Activated naive CD4-positive, alpha-beta T cell treated with anti-CD3 and anti-CD28 coated beads for 36 hours (primary cell): ENCODE measurements at regions not wholly inside any gene's neighbourhood (a gene's known extent, or its start where the extent isn't known, plus 50 kb on each side); places are given as distances from the start of the nearest gene placed in this dataset.
"Not testable (repeated sequence)": the region's sequence is repeated elsewhere in the genome, so short reads cannot be mapped to it uniquely, and the experiment has no call there.

Experiments used
- CTCF ChIA-PET: fragments of 350-600 bp; sonication (Branson Sonifier 250); formaldehyde crosslinking; loops from one replicate; lab custom pipeline; 2021; ENCODE audit warnings: antibody characterized with exemption; lab: Charles Lee
- DNase-seq: peaks from one replicate; pipeline ENCODE4 v3.0.0-alpha.2; 2020
- H3K27ac Mint-ChIP-seq: one replicate; pipeline ENCODE4 v1.8.0; 2021; ENCODE audit warnings: mild to moderate bottlenecking, mixed read lengths
- H3K27me3 Mint-ChIP-seq: one replicate; pipeline ENCODE4 v1.8.0; 2021; ENCODE audit warnings: low read depth, mixed read lengths
- H3K36me3 Mint-ChIP-seq: one replicate; pipeline ENCODE4 v1.8.0; 2021; ENCODE audit warnings: low read depth, mixed read lengths
- H3K4me1 Mint-ChIP-seq: one replicate; pipeline ENCODE4 v1.8.0; 2021; ENCODE audit warnings: low read depth, mixed read lengths
- H3K4me3 Mint-ChIP-seq: one replicate; pipeline ENCODE4 v1.8.0; 2021; ENCODE audit warnings: mild to moderate bottlenecking, moderate library complexity, mixed read lengths
- H3K9me3 Mint-ChIP-seq: one replicate; pipeline ENCODE4 v1.8.0; 2021; ENCODE audit warnings: mixed read lengths
- intact Hi-C: fragments of 100-400 bp; cut with micrococcal nuclease; formaldehyde crosslinking; loops from one replicate; pipeline ENCODE4 v1.15.1; 2023

DNA sequence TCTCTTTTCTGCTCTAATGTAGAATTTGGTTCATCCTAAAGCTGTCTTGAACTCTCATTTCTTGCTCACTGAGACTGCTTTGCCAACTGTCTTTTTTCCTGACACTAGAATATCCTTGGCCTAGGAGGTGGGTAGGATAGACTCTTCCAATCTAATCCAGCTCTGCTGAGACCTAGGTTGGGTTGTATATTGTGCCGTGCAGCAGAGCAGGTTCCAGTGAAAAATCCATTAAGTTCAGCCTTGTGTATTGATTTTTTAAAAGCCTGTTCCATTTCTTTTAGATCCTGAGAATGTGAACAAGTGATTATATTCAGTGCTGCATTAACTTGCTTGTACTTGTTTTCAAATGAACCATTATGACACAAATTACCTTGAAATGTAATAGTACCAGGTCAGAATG is 539.6 kb downstream of the LRRC70 start:
- CTCF ChIA-PET = no interaction called here
- Mint-ChIP-seq H3K4me1 (no peaks in the 10 kb centered on the region), H3K27ac (no peak overlapping the region), H3K4me3 (no peak overlapping the region), H3K27me3 (no peaks in the 10 kb centered on the region), H3K9me3 (no peaks in the 10 kb centered on the region), H3K36me3 (no peaks in the 10 kb centered on the region)
- intact Hi-C loops = no loop called here
- DNase-seq = no peak

DNA sequence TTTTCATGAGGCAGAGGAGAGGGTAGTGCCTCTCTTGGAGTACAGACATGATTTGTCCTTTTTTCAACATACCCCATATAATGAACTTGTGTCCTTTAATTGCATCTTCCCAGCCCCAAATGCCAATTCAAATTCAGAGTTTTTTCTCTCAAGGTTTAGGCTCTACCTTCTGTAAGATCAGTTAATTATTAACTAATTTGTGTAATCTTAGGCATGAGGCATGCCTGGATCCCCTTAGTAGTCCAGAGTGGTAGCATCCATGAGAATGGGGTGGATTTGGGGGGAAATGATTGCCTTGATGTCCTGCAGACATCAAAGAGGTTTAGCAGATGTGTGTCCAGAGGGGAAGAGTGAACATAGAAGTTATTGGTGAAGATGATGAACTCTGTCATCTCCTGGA is 533.3 kb downstream of the LRRC70 start:
- DNase-seq = no peak
- CTCF ChIA-PET = no interaction called here
- H3K9me3 Mint-ChIP-seq = no peaks in the 10 kb centered on the region
- intact Hi-C loops = no loop called here
- no peak overlapping the region for H3K27ac Mint-ChIP-seq
- no peak overlapping the region for H3K4me3 Mint-ChIP-seq
- H3K27me3 Mint-ChIP-seq = no peaks in the 10 kb centered on the region
- H3K36me3 Mint-ChIP-seq = no peaks in the 10 kb centered on the region
- H3K4me1 Mint-ChIP-seq = no peaks in the 10 kb centered on the region

DNA sequence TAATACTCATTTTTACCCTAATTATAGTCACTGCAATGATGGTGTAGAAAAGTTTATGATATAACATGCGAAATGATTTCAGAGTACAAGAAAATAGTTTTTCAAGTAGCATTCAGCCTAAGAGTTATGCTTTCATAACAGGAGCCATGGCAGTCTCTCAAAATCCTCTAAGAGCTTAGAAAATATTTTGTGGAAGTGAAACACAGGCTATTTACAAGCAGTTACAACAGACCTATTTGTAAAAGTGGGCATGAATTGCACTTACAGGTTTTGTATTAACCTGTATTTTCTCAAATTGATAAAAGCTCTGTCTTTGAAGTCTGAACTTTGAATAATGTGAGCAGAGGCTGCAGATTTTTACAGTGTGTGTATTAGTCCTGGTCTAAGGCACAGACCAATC is 523.3 kb downstream of the LRRC70 start:
- no peak for DNase-seq
- Mint-ChIP-seq H3K4me1 (no peaks in the 10 kb centered on the region), H3K27ac (no peak overlapping the region), H3K4me3 (no peak overlapping the region), H3K27me3 (no peaks in the 10 kb centered on the region), H3K36me3 (no peaks in the 10 kb centered on the region), H3K9me3 (peaks cover 2% of the 10 kb centered on the region)
- CTCF ChIA-PET = no interaction called here
- intact Hi-C loops = no loop called here

DNA sequence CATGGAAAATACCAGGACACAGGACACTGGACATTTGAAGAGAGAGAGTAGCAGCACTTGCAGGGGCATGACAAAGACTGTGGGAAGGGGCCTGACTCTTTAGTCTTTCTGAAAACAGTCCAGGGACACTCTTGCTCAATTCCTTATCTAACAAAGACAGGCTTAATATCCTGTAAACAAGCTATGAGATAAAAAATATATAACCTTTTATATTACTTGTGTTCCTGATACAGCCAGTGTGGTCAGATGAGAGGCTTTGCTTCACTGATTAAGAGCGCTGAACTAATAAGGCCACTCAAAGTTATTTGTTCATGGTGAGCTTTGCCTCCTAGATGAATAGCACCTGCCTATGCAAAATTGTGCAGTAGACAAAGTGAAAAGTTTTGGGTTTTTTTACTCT is 518.7 kb downstream of the LRRC70 start:
- Mint-ChIP-seq H3K27me3 (no peaks in the 10 kb centered on the region), H3K4me1 (no peaks in the 10 kb centered on the region), H3K9me3 (peaks cover 2% of the 10 kb centered on the region), H3K27ac (no peak overlapping the region), H3K4me3 (no peak overlapping the region), H3K36me3 (no peaks in the 10 kb centered on the region)
- no peak for DNase-seq
- intact Hi-C loops = no loop called here
- CTCF ChIA-PET = no interaction called here

GRCh38 chr5:63094730-63095129 is 516.1 kb downstream of the LRRC70 start:
- CTCF ChIA-PET = no interaction called here
- H3K27me3 Mint-ChIP-seq = no peaks in the 10 kb centered on the region
- H3K4me1 Mint-ChIP-seq = no peaks in the 10 kb centered on the region
- no peak overlapping the region for H3K4me3 Mint-ChIP-seq
- H3K27ac Mint-ChIP-seq = no peak overlapping the region
- no peaks in the 10 kb centered on the region for H3K36me3 Mint-ChIP-seq
- intact Hi-C loops = no loop called here
- peaks cover 1% of the 10 kb centered on the region for H3K9me3 Mint-ChIP-seq
- DNase-seq = no peak

DNA sequence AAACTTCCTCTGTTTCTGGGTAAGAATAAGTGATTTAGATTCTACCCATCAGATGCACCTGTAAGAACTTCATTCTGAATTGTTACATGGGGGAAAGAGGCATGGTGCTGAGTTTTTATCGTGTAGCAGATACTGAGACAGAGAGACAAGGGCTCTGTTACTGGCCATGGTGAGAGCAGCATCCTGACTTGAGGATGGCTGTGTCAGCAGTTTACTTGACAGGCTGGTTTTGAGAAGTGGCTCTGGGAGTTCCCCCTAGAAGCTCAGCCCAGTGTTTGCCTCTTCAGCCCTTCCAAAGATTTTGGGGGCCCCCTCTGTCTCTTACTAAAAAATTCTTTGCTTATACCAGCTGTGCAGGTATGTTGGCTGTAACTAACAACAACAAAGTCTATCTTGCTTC is 510.5 kb downstream of the LRRC70 start:
- Mint-ChIP-seq H3K27ac (no peak overlapping the region), H3K36me3 (no peaks in the 10 kb centered on the region), H3K27me3 (peaks cover 3% of the 10 kb centered on the region), H3K9me3 (no peaks in the 10 kb centered on the region), H3K4me1 (no peaks in the 10 kb centered on the region), H3K4me3 (no peak overlapping the region)
- intact Hi-C loops = no loop called here
- CTCF ChIA-PET = interaction anchor here (0.6 kb wide), 1 partner anchor 1083 kb away, joined by 3 read pairs; no protein-coding TSS in a partner anchor
- DNase-seq = no peak

DNA sequence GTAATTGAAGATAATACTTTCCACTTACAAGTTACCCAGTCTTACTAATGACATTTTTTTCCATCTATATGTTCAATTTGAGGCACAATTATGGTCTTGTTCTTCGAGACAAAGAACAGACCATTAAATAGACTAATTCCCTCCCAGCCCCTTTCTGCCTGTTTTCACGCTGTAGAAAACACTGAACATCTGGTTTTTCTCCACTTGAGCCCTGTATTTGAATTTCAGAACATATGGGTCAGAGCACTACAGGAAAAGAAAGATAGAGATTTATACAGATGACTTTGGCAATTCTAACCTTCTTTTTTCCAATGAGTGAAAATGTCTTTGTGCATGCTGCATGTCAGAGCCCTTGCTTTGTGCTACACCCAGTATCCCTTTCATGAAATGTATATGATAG is 506.9 kb downstream of the LRRC70 start:
- CTCF ChIA-PET = no interaction called here
- Mint-ChIP-seq H3K27me3 (peaks cover 3% of the 10 kb centered on the region), H3K36me3 (no peaks in the 10 kb centered on the region), H3K27ac (no peak overlapping the region), H3K4me1 (no peaks in the 10 kb centered on the region), H3K9me3 (no peaks in the 10 kb centered on the region), H3K4me3 (no peak overlapping the region)
- intact Hi-C loops = no loop called here
- no peak for DNase-seq

DNA sequence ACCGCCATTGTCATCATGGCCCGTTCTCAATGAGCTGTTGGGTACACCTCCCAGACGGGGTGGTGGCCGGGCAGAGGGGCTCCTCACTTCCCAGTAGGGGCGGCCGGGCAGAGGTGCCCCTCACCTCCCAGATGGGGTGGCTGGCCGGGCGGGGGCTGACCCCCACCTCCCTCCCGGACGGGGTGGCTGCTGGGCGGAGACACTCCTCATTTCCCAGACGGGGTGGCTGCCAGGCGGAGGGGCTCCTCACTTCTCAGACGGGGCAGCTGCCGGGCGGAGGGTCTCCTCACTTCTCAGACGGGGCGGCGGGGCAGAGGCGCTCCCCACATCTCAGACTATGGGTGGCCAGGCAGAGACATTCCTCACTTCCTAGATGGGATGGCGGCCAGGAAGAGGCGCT is 505.1 kb downstream of the LRRC70 start:
- H3K9me3 Mint-ChIP-seq, H3K36me3 Mint-ChIP-seq, H3K27ac Mint-ChIP-seq, H3K27me3 Mint-ChIP-seq, CTCF ChIA-PET, H3K4me1 Mint-ChIP-seq, H3K4me3 Mint-ChIP-seq, DNase-seq, intact Hi-C loops: not testable (repeated sequence)

DNA sequence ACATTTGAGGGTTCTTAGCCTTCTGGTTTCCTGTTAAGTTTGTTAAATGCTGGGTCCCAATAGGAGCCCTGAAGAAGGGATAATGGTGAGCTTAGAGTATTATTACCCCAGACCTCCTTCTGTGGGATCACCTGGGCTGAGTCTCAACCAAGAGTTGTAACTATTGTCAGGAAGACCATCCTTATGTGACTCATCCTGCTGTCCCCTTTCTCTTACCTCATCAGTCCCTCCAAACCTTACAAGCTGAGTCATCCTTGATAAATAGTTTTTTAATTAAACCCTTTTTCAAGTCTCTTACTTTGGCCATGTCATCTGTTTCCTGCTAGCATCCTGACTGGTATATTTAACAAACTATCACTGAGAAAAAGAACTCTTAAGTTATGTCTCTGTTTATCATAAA is 502.8 kb downstream of the LRRC70 start:
- Mint-ChIP-seq H3K4me1 (no peaks in the 10 kb centered on the region), H3K36me3 (no peaks in the 10 kb centered on the region), H3K27me3 (no peaks in the 10 kb centered on the region), H3K9me3 (no peaks in the 10 kb centered on the region), H3K4me3 (no peak overlapping the region), H3K27ac (no peak overlapping the region)
- intact Hi-C loops = no loop called here
- no peak for DNase-seq
- CTCF ChIA-PET = no interaction called here

DNA sequence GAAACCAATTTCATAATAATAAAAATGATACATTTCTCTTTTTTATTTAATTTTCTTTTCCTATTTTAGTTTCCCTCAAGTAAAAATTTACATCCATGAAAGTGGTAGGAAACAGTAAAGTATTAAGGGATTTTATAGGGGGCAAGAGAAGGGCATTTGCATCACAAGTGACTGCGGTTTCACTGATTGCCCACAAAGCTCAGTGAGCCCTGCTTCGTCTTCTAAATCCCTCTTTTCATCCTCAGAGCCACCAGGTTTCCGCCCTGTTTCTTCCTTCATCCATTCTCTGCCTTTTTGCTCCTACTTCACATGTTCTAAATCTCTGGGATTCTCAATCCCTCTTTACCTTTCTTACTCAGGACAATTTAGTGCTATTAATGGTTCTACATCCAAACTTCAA is 491.4 kb downstream of the LRRC70 start:
- Mint-ChIP-seq H3K4me3 (no peak overlapping the region), H3K4me1 (no peaks in the 10 kb centered on the region), H3K27me3 (no peaks in the 10 kb centered on the region), H3K36me3 (no peaks in the 10 kb centered on the region), H3K27ac (no peak overlapping the region), H3K9me3 (no peaks in the 10 kb centered on the region)
- CTCF ChIA-PET = no interaction called here
- no peak for DNase-seq
- intact Hi-C loops = no loop called here

- no peak overlapping the region for H3K4me3 Mint-ChIP-seq
- no peaks in the 10 kb centered on the region for H3K4me1 Mint-ChIP-seq
- DNase-seq = no peak
- H3K27me3 Mint-ChIP-seq = no peaks in the 10 kb centered on the region
- CTCF ChIA-PET = no interaction called here
- intact Hi-C loops = no loop called here
- H3K9me3 Mint-ChIP-seq = no peaks in the 10 kb centered on the region
- no peaks in the 10 kb centered on the region for H3K36me3 Mint-ChIP-seq
- H3K27ac Mint-ChIP-seq = no peak overlapping the region
Measured at GRCh38 chr5:63055421-63055820, 476.8 kb downstream of the LRRC70 start.

- DNase-seq = no peak
- CTCF ChIA-PET = interaction anchor here (0.6 kb wide), 1 partner anchor 11 kb away, joined by 3 read pairs; no protein-coding TSS in a partner anchor
- no peaks in the 10 kb centered on the region for H3K4me1 Mint-ChIP-seq
- H3K4me3 Mint-ChIP-seq = no peak overlapping the region
- intact Hi-C loops = no loop called here
- H3K27ac Mint-ChIP-seq = no peak overlapping the region
- no peaks in the 10 kb centered on the region for H3K36me3 Mint-ChIP-seq
- no peaks in the 10 kb centered on the region for H3K9me3 Mint-ChIP-seq
- no peaks in the 10 kb centered on the region for H3K27me3 Mint-ChIP-seq
Measured at GRCh38 chr5:63053019-63053638, 474.5 kb downstream of the LRRC70 start.

GRCh38 chr5:63050916-63051315 is 472.3 kb downstream of the LRRC70 start:
- no peak overlapping the region for H3K27ac Mint-ChIP-seq
- H3K4me1 Mint-ChIP-seq = no peaks in the 10 kb centered on the region
- intact Hi-C loops = no loop called here
- H3K9me3 Mint-ChIP-seq = no peaks in the 10 kb centered on the region
- CTCF ChIA-PET = no interaction called here
- no peaks in the 10 kb centered on the region for H3K36me3 Mint-ChIP-seq
- DNase-seq = no peak
- no peak overlapping the region for H3K4me3 Mint-ChIP-seq
- no peaks in the 10 kb centered on the region for H3K27me3 Mint-ChIP-seq
